ENCODE measurements at regions not wholly inside any gene's neighbourhood (a gene's known extent, or its start where the extent isn't known, plus 50 kb on each side); places are given as distances from the start of the nearest gene placed in this dataset.

GRCh38 chr12:132416827-132417226, 73.1 kb upstream of the FBRSL1 start:
- no peak for TF ChIP-seq CTCF (IDR thresholded peaks at IDR 0.05)
- TF ChIP-seq EZH2 (IDR thresholded peaks at IDR 0.05): no peak
